Testis (tissue), 2 donors: ENCODE measurements at regions not wholly inside any gene's neighbourhood (a gene's known extent, or its start where the extent isn't known, plus 50 kb on each side); places are given as distances from the start of the nearest gene placed in this dataset.

Experiments used
- POLR2A ChIP-seq: fragments of 450-650 bp; IDR thresholded peaks from one replicate; pipeline ENCODE4 v1.6.1; 2017; ENCODE audit warnings: antibody characterized with exemption, mild to moderate bottlenecking, moderate library complexity
- TF ChIP-seq, protein P1 (sequence below), 3 experiments: fragments of 450-650 bp in 2 of 3; fragments of 200-600 bp in 1 of 3; sonication (generic) in 1 of 3; IDR thresholded peaks; one replicate each; pipeline ENCODE4 v1.5.1; 2016 to 2019; ENCODE audit warnings: antibody characterized with exemption in 3 of 3, mild to moderate bottlenecking in 2 of 3, moderate library complexity in 1 of 3

DNA sequence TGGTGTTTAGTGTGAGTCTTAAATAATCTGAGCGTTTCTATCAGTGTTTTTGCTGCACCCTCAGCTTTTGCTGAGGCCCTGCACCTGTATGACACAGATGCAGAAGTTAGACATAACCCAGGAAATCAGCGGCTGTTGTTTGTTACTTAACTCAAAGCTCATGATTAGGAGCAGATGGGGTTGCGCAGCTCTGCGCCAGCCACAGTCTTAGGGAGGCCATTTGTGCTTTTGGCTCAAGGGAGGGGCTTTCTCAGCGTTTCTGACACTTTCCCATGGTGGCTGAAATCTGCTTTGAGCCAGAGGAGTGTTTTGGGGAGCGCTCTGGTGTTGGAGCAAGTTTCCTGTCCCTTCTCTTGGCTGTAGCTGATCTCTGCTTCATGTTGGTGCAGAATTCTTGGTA lies 433.8 kb downstream of the NAF1 start:
- TF ChIP-seq, protein P1, sequence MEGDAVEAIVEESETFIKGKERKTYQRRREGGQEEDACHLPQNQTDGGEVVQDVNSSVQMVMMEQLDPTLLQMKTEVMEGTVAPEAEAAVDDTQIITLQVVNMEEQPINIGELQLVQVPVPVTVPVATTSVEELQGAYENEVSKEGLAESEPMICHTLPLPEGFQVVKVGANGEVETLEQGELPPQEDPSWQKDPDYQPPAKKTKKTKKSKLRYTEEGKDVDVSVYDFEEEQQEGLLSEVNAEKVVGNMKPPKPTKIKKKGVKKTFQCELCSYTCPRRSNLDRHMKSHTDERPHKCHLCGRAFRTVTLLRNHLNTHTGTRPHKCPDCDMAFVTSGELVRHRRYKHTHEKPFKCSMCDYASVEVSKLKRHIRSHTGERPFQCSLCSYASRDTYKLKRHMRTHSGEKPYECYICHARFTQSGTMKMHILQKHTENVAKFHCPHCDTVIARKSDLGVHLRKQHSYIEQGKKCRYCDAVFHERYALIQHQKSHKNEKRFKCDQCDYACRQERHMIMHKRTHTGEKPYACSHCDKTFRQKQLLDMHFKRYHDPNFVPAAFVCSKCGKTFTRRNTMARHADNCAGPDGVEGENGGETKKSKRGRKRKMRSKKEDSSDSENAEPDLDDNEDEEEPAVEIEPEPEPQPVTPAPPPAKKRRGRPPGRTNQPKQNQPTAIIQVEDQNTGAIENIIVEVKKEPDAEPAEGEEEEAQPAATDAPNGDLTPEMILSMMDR (IDR thresholded peaks at IDR 0.05), result no peak
- TF ChIP-seq POLR2A, result no peak
